GM18498 (cell line): ENCODE measurements at regions not wholly inside any gene's neighbourhood (a gene's known extent, or its start where the extent isn't known, plus 50 kb on each side); places are given as distances from the start of the nearest gene placed in this dataset.
"Not testable (repeated sequence)": the region's sequence is repeated elsewhere in the genome, so short reads cannot be mapped to it uniquely, and the experiment has no call there.

Experiments used
- ATAC-seq: cut with Tn5 transposase; IDR thresholded peaks from one replicate; pipeline ENCODE4 v1.9.1; 2021; ENCODE audit warnings: mild to moderate bottlenecking, moderate library complexity; ENCODE audit not compliant: unreplicated experiment

- ATAC-seq = no peak
Observed at GRCh38 chr20:30811885-30812671, 445.4 kb upstream of the DEFB115 start.

DNA sequence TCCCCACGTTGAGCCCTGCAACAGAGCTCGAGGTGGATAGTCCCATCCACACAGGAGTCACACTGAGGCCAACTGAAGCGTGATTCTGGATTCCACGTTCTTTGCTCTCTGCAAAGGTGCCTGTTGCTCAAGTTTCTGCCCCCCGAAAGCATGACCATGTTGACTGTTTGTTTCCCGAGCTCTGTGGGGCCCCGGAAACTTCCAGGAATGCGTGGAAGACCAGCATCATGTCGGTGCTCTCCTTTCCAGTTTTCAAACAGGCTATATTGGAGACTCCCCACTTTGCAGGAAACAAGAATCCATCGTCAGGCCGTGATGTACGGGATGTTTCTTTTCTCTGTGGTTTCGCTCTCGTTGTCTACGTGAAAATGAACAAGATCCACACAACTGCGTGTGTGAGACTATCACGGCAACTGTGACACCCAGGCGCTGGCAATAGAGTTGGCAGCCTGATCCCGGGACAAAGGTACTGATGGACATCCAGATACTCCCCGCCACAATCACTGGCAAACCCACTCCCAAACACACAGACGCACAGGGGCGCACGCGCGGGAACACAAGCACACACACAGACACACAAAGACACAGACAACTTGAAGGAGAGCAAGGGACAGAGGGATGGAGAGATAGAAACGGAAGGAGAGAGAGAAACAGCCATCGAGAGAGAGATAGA lies 444.6 kb upstream of the DEFB115 start:
- no peak for ATAC-seq

- not testable (repeated sequence) for ATAC-seq
Observed at GRCh38 chr20:30813412-30814311, 443.8 kb upstream of the DEFB115 start.

- not testable (repeated sequence) for ATAC-seq
Observed at GRCh38 chr20:30814312-30814639, 443.2 kb upstream of the DEFB115 start.

GRCh38 chr20:30815027-30815576 lies 442.4 kb upstream of the DEFB115 start:
- ATAC-seq = not testable (repeated sequence)

DNA sequence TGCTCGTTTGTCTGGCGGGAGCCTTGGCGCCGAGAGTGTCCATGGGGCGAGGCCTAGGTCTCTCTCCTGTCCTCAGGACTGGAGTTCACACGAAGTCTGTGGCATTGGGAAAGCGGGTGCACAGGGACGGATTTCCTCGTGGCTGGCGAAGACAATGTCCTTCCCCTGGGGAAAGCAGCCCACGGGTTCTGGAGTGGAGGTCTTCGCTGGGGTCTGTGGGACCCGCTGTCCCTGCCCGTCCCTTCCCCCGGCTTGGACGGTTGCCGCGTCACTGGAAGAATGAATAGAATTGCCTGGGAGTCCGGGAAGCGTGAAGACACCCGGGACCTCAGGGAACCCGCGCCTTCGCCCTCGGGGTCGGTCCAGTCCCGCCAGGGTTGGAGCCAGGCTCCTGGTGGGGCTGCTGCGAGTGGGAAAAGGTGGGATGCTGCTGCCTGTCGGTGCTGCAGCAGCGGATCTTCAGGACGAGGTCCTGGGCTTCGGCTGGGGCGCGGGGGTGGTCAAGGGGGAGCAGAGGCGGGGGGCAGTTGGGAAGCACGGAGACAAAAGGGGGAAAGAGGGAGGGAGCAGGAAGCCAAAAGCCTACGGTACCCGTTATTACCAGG lies 441.8 kb upstream of the DEFB115 start:
- no peak for ATAC-seq

GRCh38 chr20:30816182-30816645 lies 441.2 kb upstream of the DEFB115 start:
- peak; percentile 90 for ATAC-seq

DNA sequence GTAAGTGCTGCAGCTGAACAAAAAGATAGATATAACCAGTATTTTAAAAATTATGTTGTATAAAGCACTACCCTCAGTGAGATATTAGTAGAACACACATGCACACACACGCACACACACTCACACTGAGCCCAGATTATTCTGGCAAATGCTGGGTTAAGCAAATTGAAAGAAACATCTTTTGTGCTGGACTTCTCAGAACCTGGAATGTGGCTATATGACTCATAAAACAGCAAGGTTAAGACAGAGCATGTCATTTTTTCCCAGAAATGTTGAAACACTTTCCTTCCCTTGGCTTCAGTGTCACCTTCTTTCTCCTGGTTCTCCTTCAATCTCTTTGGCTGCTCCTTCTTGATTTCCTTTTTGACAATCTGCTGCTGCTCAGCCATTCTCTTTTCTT lies 435.8 kb upstream of the DEFB115 start:
- not testable (repeated sequence) for ATAC-seq

DNA sequence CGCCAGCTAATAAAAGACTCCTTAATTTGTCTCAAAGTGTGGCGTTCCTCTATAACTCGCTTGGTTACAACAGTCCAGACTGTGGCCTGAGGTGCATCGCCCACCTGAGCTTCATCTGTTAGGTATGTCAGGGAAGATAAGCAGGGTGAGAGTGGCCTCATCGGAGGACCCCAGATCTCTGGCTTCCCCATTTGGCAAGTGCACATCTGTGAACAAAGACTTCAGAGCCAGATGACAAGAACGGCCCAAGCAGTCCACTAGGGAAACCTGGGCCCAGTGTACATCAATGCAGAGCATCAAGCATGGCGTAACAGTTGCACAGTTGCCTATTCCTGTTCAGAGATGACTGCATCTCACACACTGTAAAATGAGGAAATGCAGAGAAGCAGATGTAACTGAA lies 432.8 kb upstream of the DEFB115 start:
- not testable (repeated sequence) for ATAC-seq

GRCh38 chr20:30845923-30846322 lies 411.5 kb upstream of the DEFB115 start:
- not testable (repeated sequence) for ATAC-seq

GRCh38 chr20:30868271-30868670 lies 389.2 kb upstream of the DEFB115 start:
- not testable (repeated sequence) for ATAC-seq

DNA sequence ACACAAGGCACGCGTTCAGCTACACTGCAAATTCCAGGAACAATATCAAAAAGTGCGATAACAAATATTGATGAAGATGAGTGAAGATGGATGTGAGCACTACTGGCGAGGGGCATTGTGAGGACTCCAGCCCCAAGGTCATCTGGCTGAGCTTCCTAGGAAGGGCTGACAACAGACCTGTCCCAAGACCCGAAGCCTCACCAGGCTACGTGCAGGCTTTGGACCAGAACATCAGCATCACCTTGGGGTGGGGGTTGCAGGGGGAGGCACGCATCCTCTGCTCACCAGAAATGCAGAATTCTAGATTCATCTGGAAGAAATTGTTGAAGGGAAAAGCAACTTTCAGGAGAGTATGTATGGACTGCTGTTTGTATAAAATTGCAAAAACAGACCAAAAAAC lies 386.3 kb upstream of the DEFB115 start:
- ATAC-seq = not testable (repeated sequence)

DNA sequence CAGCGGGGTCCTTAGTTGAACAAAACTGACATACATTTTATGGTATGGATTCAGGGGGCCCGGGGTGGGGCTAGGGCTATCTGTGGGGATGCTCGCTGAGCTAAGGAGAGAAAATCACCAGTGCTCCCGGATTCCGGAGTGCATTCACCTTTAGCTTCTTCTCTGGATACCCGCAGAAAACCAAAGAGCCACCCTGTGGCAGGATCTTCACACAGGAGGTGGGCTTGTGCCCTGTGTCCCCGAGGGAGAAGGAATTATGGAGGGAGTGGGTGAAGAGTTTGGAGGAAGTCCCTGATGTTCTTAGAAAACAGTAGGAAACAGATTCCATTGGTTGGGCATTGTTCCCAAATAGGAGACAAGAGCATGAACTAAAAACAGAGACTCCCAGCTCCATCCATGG lies 385.2 kb upstream of the DEFB115 start:
- not testable (repeated sequence) for ATAC-seq

DNA sequence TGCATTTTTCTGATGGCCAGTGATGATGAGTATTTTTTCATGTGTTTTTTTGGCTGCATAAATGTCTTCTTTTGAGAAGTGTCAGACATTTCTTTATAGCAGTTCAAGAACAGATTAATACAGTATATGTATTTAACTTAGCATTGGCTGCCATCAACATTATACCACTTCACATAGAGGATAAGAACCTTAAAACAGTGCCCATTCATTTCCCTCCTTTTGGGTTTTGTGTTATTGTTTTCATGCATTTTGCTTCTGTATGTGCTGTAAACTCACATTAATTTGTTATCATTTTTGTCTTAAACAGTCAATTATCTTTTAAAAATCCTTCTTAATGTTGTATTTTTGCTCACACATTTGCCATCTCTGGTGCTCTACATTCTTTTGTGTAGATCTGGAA lies 381.6 kb upstream of the DEFB115 start:
- ATAC-seq = not testable (repeated sequence)

- not testable (repeated sequence) for ATAC-seq
Observed at GRCh38 chr20:30891400-30891799, 366.1 kb upstream of the DEFB115 start.

- ATAC-seq = no peak
Observed at GRCh38 chr20:30892541-30893345, 364.7 kb upstream of the DEFB115 start.

GRCh38 chr20:30893346-30894314 lies 363.8 kb upstream of the DEFB115 start:
- ATAC-seq = not testable (repeated sequence)

DNA sequence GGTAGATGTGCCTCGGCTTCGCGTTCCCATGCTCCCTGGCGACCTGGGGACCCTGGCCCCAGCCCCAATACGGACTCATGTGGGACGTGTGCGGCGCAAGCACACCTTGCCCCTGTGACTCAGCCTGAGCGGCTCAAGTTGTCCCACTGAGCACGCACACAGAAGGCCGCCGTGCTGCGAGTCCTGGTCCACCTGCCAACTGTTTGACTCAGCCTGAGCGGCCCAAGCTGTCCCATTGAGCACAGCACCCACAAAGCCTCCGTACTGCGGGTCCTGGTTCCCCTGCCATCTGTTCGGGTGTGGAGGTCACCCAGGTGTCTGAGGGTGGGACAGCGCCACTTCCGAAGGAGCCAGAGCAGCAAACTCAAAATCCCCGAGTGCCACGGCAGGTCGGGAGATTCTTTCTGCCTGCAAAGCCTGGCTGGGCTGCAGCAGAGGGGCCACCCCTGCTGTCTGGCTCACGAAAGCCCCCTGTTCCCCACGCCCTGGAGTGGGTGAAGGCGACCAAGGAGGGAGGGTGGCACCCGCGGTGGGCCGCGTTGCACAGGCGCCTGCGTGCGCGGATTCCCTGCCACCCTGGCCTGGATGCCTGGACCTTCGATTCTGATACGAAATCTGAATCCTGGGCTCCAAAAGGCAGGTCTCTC lies 362.6 kb upstream of the DEFB115 start:
- not testable (repeated sequence) for ATAC-seq
